ENCODE measurements at regions not wholly inside any gene's neighbourhood (a gene's known extent, or its start where the extent isn't known, plus 50 kb on each side); places are given as distances from the start of the nearest gene placed in this dataset.
"Not testable (repeated sequence)": the region's sequence is repeated elsewhere in the genome, so short reads cannot be mapped to it uniquely, and the experiment has no call there.

GRCh38 chr13:50616101-50616500 lies 227.4 kb downstream of the DLEU7 start:
- no peak for DNase-seq

GRCh38 chr13:50617134-50617721 lies 226.3 kb downstream of the DLEU7 start:
- no peak for DNase-seq

DNA sequence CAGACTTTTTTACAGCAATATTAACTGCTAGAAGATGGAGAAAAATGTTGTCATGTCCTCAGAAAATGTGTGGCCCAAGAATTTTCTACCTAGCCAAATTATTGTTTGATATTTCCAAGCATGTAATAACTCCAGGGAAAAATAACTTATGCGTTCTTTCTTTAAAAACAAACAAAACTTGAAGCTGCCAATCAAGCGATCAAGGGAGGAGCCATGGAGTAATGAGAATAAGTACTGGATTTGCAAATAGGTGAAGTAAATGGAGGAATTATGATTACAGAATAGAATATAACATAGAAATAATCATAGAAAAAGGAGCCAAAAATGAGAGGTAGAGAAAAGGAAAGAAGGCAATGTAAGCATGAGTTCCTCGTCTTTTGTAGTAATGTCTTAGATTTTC lies 225.3 kb downstream of the DLEU7 start:
- no peak for DNase-seq

DNA sequence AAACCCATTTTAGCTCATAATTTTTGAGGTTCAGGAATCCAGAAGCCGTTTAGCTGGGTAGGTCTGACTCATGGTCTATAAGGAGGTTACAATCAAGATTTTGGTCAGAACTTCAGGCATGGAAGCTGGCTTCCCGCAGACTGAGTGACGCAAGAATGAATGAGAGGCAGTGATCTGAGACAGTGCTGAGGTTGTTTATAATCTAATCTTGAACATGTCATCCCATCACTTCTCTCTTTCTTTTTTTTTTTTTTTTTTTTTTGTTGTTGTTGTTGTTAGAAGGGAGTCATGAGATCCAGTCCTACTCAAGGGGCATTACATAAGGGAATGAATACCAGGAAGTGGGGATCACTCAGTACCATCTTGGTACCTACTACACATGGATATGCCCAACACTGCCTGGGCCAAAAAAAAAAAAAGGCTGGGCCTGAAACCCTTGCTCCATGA lies 217.4 kb downstream of the DLEU7 start:
- no peak for DNase-seq

GRCh38 chr13:50627111-50627510 lies 216.4 kb downstream of the DLEU7 start:
- DNase-seq, result no peak

GRCh38 chr13:50628512-50628911 lies 215.0 kb downstream of the DLEU7 start:
- DNase-seq, result not testable (repeated sequence)

DNA sequence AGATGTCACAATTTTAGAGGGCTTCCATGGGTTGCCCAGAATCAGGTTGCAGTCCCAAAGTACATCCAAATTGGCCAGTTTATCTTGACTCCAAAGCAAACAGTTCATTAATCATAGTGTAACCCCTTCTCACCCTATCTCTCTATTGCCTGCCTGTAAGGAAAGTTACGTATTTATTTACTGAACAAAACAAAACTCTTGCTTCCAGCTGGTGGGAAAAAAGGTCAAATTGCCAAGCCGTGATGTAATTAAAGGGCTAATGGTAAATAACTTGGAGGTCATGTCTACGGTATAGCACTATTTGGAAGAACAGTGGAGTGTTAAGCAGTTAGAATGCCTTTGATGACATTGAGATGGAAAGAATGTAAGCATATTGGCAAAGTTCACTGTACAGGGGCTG lies 214.0 kb downstream of the DLEU7 start:
- DNase-seq, result no peak

GRCh38 chr13:50629966-50630365 lies 213.5 kb downstream of the DLEU7 start:
- no peak for DNase-seq

GRCh38 chr13:50631041-50631440 lies 212.5 kb downstream of the DLEU7 start:
- DNase-seq, result no peak

DNA sequence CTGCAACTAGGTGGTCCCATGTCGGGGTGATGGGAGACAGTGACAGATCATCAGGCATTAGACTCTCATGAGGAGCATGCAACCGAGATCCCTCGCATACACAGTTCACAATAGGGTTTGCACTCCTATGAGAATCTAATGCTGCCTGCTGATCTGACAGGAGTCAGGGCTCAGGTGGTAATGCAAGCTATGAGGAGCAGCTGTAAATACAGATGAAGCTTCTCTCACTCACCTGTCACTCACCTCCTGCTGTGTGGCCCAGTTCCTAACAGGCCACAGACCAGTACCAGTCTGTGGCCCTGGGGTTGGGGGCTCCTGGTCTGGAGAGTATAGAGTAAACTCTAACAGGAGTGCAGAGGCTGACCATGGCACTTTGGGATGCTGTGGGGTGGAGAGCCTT lies 209.2 kb downstream of the DLEU7 start:
- no peak for DNase-seq

GRCh38 chr13:50635504-50635903 lies 208.0 kb downstream of the DLEU7 start:
- no peak for DNase-seq

DNA sequence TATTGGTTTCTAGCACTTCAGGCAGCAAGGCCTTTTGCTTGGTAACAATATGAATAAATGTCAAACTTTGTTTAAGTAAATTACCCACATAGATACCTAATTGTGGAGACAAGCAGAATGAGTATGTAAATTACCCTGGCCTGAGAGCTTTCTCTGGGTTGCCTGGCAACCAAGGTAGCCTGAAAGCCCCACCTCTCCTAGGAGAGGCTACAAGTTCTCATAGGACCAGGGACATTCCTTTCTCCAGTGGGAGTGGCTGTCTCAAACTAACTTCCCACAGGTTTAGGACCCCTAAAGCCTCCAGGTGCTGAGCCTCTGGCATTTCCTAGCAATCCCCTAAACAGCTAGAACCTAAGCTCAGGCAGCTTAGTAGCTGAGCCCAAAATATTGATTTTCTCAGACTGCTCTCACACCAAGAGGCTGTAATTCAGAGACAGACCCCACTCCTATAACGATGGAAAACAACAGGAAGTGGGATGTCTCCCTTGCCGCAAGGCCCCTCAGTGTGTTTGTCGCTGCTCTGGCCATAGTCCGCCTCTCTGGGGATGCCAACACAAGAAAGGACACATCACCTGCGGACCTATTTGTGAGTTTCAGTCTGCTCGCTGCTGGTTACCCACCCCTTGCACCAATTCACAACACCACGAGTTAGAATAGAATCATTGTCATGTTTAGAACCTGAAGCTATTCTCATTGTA lies 207.3 kb downstream of the DLEU7 start:
- no peak for DNase-seq

DNA sequence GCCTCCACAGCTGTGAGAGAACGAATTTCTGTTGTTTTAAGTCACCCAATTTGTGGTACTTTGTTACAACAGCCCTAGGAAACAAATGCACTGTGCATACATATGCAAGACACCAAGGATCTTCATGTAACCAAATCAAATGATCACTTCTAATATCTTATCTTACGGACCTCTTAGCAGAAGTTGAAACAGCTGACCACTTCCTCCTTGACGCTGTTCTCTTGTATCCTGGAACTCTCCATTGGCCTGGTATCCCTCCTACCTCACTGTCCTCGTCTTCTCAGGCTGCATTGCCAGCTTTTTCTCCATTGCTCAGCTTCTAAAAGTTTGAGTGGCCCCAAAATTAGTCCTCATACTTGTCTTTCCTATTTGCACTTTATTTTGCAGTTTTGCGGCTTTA lies 200.4 kb downstream of the DLEU7 start:
- no peak for DNase-seq

DNA sequence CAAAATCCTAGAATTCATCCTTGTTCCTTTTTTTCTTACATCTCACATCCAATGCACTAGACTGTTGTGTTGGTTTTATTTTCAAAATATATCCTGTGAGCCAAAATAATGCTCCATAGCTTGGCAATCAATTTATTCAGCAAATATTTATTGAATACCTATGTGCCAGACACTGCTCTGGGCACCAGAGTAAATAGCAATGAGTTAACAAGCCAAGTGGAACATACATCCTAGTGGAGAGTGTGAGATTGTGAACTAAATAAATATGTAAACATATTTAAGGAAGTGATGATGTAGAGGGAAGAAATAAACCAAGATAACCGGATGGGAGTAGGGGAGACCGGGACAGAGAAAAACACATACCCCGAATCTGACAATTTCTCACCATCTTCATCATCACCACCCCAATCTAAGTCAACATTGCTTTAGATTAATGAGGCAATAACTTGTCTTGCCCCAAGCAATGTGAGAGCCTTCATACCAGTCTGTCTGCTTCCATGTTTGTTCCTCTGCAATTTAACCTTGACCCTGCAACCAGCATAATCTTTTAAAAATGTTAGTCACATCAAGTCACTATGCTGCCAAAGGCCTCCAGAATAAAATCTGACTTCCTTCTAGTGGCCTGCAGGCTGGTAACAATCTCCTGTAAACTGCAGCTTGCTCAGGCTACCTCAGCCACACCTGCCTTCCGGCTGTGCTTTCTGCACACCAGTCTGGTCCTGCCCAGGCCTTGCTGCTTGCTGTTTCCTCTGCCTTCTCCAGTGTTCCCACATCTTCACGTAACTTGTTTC lies 199.2 kb downstream of the DLEU7 start:
- no peak for DNase-seq

DNA sequence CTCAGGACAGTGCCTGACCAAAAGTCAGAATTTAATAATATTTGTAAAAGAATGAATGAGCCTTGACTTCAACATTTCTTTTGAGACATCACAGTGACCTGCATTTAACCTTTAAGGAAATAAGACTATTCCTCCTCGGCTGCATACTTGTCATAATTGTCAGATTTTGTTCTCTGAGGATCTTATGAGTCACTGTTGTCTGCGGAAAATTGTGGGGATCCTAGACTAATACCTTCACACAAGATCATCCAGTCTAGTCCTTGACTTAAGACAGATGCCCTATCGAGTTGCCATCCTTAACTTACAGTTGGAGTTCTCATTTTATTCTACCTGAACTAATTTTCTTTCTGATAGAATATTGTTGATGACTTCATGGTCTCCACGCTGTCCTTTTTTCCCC lies 198.4 kb downstream of the DLEU7 start:
- DNase-seq, result no peak

- DNase-seq, result no peak
These were observed 197.4 kb downstream of the DLEU7 start for GRCh38 chr13:50646070-50646469.

DNA sequence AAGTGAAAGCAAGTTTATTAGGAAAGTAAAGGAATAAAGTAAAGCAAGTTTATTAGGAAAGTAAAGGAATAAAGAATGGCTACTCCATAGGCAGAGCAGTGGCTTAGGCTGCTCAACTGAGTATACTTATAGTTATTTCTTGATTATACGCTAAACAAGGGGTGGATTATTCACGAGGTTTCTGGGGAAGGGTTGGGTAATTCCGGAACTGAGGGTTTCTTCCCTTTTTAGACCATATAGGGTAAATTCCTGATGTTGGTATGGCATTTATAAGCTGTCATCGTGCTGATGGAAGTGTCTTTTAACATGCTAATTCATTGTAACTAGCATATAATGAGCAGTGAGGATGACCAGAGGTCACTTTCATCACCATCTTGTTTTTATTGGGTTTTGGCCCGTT lies 194.3 kb downstream of the DLEU7 start:
- DNase-seq, result no peak

DNA sequence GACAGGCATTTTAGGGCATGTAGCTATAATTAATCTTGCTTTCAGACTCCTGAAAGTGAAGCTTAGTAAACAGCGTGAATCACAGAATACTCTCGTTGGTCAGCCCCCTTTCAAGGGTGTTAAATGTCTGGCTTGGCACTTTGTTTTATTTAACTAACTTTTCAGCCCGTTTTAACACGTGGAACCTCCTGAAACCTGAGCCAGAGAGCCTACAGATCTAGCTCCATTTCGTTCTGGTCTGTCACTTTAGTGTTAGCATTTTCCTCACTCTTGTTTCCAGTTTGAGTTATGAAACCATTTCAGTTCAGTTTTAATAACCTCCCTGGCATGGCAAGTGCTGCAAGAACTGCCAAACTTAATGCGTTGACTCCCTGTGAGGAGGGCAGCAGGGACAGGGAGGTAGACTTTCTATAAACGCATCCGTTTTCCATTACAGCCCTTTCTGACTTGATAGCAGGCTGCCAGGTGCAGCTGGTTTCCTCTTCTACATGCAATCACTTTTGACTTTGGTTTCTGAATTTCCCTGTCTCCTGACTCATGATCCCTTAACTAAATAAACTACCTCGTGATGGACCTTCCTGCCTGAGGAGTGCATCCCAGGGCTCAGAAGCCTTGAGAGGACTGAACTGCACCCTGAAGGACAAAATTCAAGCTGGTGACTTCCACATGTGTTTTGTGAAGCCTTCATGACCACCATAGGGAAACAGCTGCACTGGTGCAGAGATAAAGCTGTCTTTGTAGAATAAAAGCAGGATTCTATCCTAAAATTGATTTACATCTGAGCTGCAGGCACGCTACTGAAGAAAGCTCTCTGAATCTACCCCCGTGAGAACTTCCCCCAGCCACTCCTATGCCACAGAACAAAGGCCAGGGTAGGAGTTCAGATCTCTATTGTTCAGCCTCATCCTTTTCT lies 192.6 kb downstream of the DLEU7 start:
- DNase-seq, result no peak

- DNase-seq, result no peak
These were observed 191.6 kb downstream of the DLEU7 start for GRCh38 chr13:50651922-50652321.

DNA sequence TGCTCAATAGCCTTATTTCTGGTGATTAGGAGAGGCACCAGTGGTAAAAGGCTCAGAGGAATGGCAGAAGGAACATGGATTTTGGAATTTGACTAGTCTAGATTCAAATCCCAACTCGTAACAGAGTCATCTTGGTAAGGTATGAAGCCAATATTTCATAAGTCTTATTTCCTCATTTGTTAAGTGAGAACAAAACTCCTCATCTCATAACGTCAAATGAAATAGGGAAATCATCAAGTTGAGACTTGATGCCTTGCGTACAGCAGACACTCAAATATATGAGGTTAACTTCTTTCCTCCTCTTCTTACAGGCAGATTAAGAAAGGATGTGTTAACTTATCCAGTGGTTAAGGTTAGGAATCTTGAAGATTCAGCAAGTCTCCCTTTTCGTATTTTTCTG lies 189.2 kb downstream of the DLEU7 start:
- no peak for DNase-seq

DNA sequence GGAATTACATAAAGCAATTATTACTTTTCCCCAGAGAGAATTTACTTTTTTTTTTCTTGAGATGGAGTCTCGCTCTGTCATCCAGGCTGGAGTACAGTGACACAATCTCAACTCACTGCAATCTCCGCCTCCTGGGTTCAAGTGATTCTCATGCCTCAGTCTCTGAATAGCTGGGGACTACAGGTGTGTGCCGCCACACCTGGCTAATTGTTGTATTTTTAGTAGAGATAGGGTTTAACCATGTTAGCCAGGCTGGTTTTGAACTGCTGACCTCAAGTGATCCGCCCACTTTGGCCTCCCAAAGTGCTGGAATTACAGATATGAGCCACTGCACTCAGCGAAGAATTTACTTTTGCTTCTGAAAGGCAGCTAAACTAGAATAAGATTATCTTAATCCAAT lies 181.6 kb downstream of the DLEU7 start:
- DNase-seq, result not testable (repeated sequence)

- DNase-seq, result no peak
These were observed 178.5 kb downstream of the DLEU7 start for GRCh38 chr13:50664951-50665350.

DNA sequence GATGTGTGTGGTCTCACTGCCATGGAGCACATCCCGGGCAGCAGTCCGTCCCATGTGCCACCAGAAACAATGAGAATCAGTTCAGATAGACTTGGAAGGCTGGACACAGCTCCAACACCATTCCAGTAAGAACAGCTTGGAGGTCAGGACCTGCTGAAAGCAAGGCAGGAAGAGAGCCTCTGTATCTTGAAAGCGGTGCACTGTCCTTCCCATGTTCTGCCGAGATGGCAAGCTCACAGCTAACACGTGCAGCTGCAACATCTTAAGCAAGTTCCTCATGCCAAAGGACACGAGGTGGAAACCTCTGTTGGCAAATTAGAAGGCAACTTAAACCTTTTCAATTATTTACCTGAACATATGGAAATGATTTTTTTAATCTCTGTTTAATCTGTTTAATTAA lies 175.4 kb downstream of the DLEU7 start:
- DNase-seq, result no peak
